Renal pelvis (tissue), 1 donor: ENCODE measurements at regions not wholly inside any gene's neighbourhood (a gene's known extent, or its start where the extent isn't known, plus 50 kb on each side); places are given as distances from the start of the nearest gene placed in this dataset.

Source experiments
- DNase-seq: peaks from one replicate; pipeline ENCODE4 v3.0.0-alpha.2; 2013

- no peak for DNase-seq
Observed at GRCh38 chr1:55684131-55684650, 469.0 kb upstream of the USP24 start.

- DNase-seq: no peak
Observed at GRCh38 chr1:55682198-55682597, 467.0 kb upstream of the USP24 start.

GRCh38 chr1:55679971-55680370, 464.8 kb upstream of the USP24 start:
- no peak for DNase-seq

GRCh38 chr1:55673416-55673815, 458.3 kb upstream of the USP24 start:
- DNase-seq: no peak

GRCh38 chr1:55670331-55671082, 455.3 kb upstream of the USP24 start:
- peak; percentile 38 for DNase-seq

GRCh38 chr1:55669293-55669692, 454.1 kb upstream of the USP24 start:
- no peak for DNase-seq

GRCh38 chr1:55662875-55663274, 447.7 kb upstream of the USP24 start:
- DNase-seq: no peak

GRCh38 chr1:55658917-55659316, 443.8 kb upstream of the USP24 start:
- DNase-seq: no peak

- no peak for DNase-seq
Observed at GRCh38 chr1:55654750-55655149, 439.6 kb upstream of the USP24 start.

GRCh38 chr1:55654171-55654570, 439.0 kb upstream of the USP24 start:
- no peak for DNase-seq

- DNase-seq: no peak
Observed at GRCh38 chr1:55650444-55650843, 435.3 kb upstream of the USP24 start.

- no peak for DNase-seq
Observed at GRCh38 chr1:55646181-55646580, 431.0 kb upstream of the USP24 start.

- peak; percentile 61 for DNase-seq
Observed at GRCh38 chr1:55645270-55645669, 430.1 kb upstream of the USP24 start.

GRCh38 chr1:55641947-55642346, 426.8 kb upstream of the USP24 start:
- DNase-seq: no peak

- no peak for DNase-seq
Observed at GRCh38 chr1:55640708-55641473, 425.7 kb upstream of the USP24 start.

GRCh38 chr1:55639526-55639925, 424.4 kb upstream of the USP24 start:
- no peak for DNase-seq

- no peak for DNase-seq
Observed at GRCh38 chr1:55639051-55639450, 423.9 kb upstream of the USP24 start.

GRCh38 chr1:55636696-55637095, 421.5 kb upstream of the USP24 start:
- no peak for DNase-seq

- DNase-seq: no peak
Observed at GRCh38 chr1:55635856-55636255, 420.7 kb upstream of the USP24 start.

- no peak for DNase-seq
Observed at GRCh38 chr1:55634516-55634915, 419.4 kb upstream of the USP24 start.

- peak; percentile 90 for DNase-seq
Observed at GRCh38 chr1:55632906-55633305, 417.7 kb upstream of the USP24 start.

- no peak for DNase-seq
Observed at GRCh38 chr1:55632058-55632457, 416.9 kb upstream of the USP24 start.

- DNase-seq: no peak
Observed at GRCh38 chr1:55631509-55631908, 416.3 kb upstream of the USP24 start.
